Prostate gland (tissue), 2 donors: ENCODE measurements at regions not wholly inside any gene's neighbourhood (a gene's known extent, or its start where the extent isn't known, plus 50 kb on each side); places are given as distances from the start of the nearest gene placed in this dataset.

ENCODE experiments used
- DNase-seq: peaks from one replicate; pipeline ENCODE4 v3.0.0-alpha.2; 2019; ENCODE audit warnings: low spot score
- H3K27ac ChIP-seq, 2 donors: fragments of 200-600 bp; sonication (generic); 2 replicates each; pipeline ENCODE4 v1.5.1; 2017 to 2019
- H3K27me3 ChIP-seq: fragments of 200-600 bp; sonication (generic); replicated peaks from 2 replicates; pipeline ENCODE4 v1.5.1; 2019; ENCODE audit not compliant: insufficient read depth
- H3K36me3 ChIP-seq, 2 donors: fragments of 200-600 bp; sonication (generic); 1 replicate in 1 of 2; 2 replicates in 1 of 2; pipeline versions ENCODE4 v1.5.1 to v1.8.1; 2017 to 2019
- H3K4me1 ChIP-seq: fragments of 200-600 bp; sonication (generic); replicated peaks from 2 replicates; pipeline ENCODE4 v1.5.1; 2019
- H3K4me3 ChIP-seq, 2 donors: fragments of 200-600 bp; sonication (generic); 2 replicates each; pipeline ENCODE4 v1.5.1; 2017 to 2019
- H3K9me3 ChIP-seq: fragments of 200-600 bp; sonication (generic); 2 replicates; pipeline ENCODE4 v1.5.1; 2017
- POLR2A ChIP-seq: fragments of 450-650 bp; IDR thresholded peaks from one replicate; pipeline ENCODE4 v1.6.1; 2016; ENCODE audit warnings: antibody characterized with exemption, mild to moderate bottlenecking
- POLR2AphosphoS5 ChIP-seq: sonication (generic); formaldehyde crosslinking; IDR thresholded peaks from one replicate; pipeline ENCODE4 v1.6.1; 2017; ENCODE audit warnings: antibody characterized with exemption
- WGBS: methylation state at CpG from one replicate; pipeline ENCODE4 v1.1.5; 2018; 5-methylcytosine and 5-hydroxymethylcytosine counted together
- intact Hi-C: fragments of 100-400 bp; cut with DNase I; formaldehyde crosslinking; loops from one replicate; pipeline ENCODE4 v1.14.2; 2022
- TF ChIP-seq, protein P1 (sequence below), 4 experiments: fragments of 200-600 bp in 2 of 4; fragments of 450-650 bp in 2 of 4; sonication (generic) in 2 of 4; IDR thresholded peaks; 1 replicate in 3 of 4; 2 replicates in 1 of 4; pipeline ENCODE4 v1.5.1; 2016 to 2019; ENCODE audit warnings: antibody characterized with exemption in 4 of 4, mild to moderate bottlenecking in 2 of 4, moderate library complexity in 2 of 4

DNA sequence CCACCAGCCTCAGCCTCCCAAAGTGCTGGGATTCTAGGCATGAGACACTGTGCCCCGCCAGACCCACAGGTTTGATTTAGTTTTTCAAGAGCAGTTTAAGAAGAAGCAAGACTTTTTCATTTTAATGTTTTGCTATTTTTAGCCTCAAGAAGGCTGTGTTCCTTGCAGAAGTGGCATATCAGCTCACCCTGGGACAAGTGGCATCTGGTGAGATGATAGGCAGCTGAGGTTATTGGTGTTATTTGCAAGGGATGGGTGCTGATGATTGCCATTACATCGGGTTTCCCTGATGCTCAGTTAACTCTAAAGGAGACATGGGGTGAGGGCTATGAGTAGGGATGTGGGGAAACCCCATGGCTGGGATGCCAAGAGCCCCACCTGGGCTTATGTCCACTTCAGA lies 120.4 kb downstream of the MXRA5 start:
- no peaks in the 10 kb centered on the region for H3K4me1 ChIP-seq
- WGBS: 93% methylated on average over 2 of the region's 2 CpGs
- H3K27me3 ChIP-seq: no peaks in the 10 kb centered on the region
- TF ChIP-seq POLR2A (no peak), POLR2AphosphoS5 (no peak)
- TF ChIP-seq, protein P1, sequence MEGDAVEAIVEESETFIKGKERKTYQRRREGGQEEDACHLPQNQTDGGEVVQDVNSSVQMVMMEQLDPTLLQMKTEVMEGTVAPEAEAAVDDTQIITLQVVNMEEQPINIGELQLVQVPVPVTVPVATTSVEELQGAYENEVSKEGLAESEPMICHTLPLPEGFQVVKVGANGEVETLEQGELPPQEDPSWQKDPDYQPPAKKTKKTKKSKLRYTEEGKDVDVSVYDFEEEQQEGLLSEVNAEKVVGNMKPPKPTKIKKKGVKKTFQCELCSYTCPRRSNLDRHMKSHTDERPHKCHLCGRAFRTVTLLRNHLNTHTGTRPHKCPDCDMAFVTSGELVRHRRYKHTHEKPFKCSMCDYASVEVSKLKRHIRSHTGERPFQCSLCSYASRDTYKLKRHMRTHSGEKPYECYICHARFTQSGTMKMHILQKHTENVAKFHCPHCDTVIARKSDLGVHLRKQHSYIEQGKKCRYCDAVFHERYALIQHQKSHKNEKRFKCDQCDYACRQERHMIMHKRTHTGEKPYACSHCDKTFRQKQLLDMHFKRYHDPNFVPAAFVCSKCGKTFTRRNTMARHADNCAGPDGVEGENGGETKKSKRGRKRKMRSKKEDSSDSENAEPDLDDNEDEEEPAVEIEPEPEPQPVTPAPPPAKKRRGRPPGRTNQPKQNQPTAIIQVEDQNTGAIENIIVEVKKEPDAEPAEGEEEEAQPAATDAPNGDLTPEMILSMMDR (IDR thresholded peaks at IDR 0.05): no peak
- H3K9me3 ChIP-seq: no peaks in the 10 kb centered on the region
- no peak for DNase-seq
- no peak overlapping the region for H3K4me3 ChIP-seq
- H3K27ac ChIP-seq: no peak overlapping the region
- no peaks in the 10 kb centered on the region for H3K36me3 ChIP-seq
- intact Hi-C loops: no loop called here

DNA sequence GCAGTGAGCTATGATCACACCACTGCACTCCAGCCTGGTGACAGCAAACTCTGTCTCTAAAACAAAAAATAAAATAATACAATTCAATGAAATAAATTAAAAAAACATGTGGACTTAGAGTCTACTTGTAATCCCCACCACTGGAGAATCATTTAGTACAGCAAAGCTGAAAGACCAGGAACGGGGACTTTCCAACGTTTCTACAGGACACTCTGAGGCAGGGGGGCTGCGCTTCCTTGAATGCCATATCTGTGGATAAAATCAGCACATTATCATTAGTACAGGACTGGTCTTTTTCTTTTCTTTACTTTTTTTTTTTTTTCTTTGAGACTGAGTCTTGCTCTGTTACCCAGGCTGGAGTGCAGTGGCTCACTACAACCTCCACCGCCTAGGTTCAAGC lies 124.8 kb downstream of the MXRA5 start:
- 81% methylated on average over 4 of the region's 4 CpGs for WGBS
- intact Hi-C loops: no loop called here
- H3K36me3 ChIP-seq: no peaks in the 10 kb centered on the region
- H3K27ac ChIP-seq: no peak overlapping the region
- no peak for DNase-seq
- H3K4me3 ChIP-seq: no peak overlapping the region
- H3K9me3 ChIP-seq: no peaks in the 10 kb centered on the region
- H3K4me1 ChIP-seq: no peaks in the 10 kb centered on the region
- no peaks in the 10 kb centered on the region for H3K27me3 ChIP-seq
- TF ChIP-seq POLR2AphosphoS5 (no peak), POLR2A (no peak)
- TF ChIP-seq, protein P1 (IDR thresholded peaks at IDR 0.05): no peak

DNA sequence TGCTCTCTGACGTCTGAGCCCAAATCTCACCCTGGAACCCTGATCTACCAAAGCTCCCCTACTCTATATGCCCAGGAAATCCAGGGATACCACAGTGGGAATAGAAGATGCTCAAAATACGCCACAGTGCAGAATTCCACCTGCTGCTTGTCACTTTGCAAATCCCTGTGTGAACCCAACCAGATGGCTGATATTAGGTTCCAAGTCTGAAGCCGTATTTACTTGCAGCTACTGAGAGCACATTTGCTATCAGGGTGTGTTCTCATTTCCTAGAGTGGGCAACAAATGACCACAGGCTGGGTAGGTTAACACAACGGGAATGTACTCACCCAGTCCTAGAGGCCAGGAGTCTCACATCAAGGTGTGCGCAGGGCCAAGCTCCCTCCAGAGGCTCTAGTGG lies 126.8 kb downstream of the MXRA5 start:
- TF ChIP-seq, protein P1 (IDR thresholded peaks at IDR 0.05): no peak
- no peak for TF ChIP-seq POLR2A
- no peak for TF ChIP-seq POLR2AphosphoS5
- intact Hi-C loops: no loop called here
- no peaks in the 10 kb centered on the region for H3K4me1 ChIP-seq

DNA sequence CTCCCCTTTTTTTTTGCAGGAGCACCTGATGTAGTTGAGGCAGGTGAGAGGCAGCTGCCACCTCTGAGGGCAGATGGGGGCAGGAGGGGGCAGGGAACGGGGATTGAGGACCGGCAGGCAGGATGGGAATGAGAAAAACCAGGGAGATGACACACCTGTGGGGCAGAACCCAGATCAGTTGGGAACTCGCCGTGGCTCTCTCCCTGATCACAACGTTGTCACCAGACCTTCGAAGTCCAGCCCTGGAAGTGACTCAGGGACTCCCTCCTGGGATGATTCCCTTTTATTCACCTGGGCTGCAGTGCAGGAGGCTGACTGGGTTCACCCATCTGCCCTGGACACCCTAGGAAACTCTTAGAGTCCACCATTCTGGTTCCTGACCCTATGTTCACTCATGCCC lies 127.2 kb downstream of the MXRA5 start:
- Histone ChIP-seq H3K9me3 (no peaks in the 10 kb centered on the region), H3K4me1 (no peaks in the 10 kb centered on the region), H3K36me3 (no peaks in the 10 kb centered on the region), H3K4me3 (no peak overlapping the region), H3K27ac (no peak overlapping the region), H3K27me3 (no peaks in the 10 kb centered on the region)
- no peak for DNase-seq
- intact Hi-C loops: no loop called here
- TF ChIP-seq POLR2A: no peak
- TF ChIP-seq, protein P1 (IDR thresholded peaks at IDR 0.05): no peak
- TF ChIP-seq POLR2AphosphoS5: no peak
- 87% methylated on average over 6 of the region's 6 CpGs for WGBS

More for the DNA sequence above, 126.8 kb downstream of the MXRA5 start:
- Histone ChIP-seq H3K9me3 (no peaks in the 10 kb centered on the region), H3K27me3 (no peaks in the 10 kb centered on the region), H3K27ac (no peak overlapping the region), H3K4me3 (no peak overlapping the region), H3K36me3 (no peaks in the 10 kb centered on the region)
- DNase-seq: no peak
- 92% methylated on average over 4 of the region's 5 CpGs for WGBS

DNA sequence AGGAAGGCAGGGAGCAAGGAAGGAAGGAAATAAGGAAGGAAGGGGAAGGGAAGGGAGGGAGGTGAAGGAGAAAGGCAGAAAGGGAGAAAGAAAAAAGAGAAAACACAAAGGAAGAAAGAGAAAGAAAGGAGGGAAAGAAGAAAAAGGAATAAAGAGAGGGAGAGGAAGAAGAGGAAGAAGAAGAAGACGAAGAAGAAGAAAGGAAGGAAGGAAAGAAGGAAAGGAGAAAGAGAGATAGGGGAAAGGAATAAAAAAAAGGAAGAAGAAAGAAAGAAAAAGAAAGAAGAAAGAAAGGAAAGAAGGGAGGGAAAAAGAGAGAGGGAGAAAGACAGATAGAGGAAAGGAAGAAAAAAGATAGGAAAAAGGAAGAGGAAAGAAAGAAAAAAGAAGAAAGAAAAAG lies 128.0 kb downstream of the MXRA5 start:
- 88% methylated on average over 1 of the region's 1 CpG for WGBS
- H3K27ac ChIP-seq: no peak overlapping the region
- DNase-seq: no peak
- no peaks in the 10 kb centered on the region for H3K4me1 ChIP-seq
- H3K9me3 ChIP-seq: no peaks in the 10 kb centered on the region
- H3K27me3 ChIP-seq: no peaks in the 10 kb centered on the region
- intact Hi-C loops: no loop called here
- TF ChIP-seq POLR2A: no peak
- TF ChIP-seq POLR2AphosphoS5: no peak
- TF ChIP-seq, protein P1 (IDR thresholded peaks at IDR 0.05): no peak
- H3K4me3 ChIP-seq: no peak overlapping the region
- no peaks in the 10 kb centered on the region for H3K36me3 ChIP-seq
